ES-I3 (cell line): ENCODE measurements at regions not wholly inside any gene's neighbourhood (a gene's known extent, or its start where the extent isn't known, plus 50 kb on each side); places are given as distances from the start of the nearest gene placed in this dataset.

Source experiments
- H3K36me3 ChIP-seq: 2 replicates; pipeline ENCODE4 v1.6.1; 2013; ENCODE audit warnings: mild to moderate bottlenecking, low read length, control low read depth, moderate library complexity; ENCODE audit not compliant: insufficient read depth
- H3K4me1 ChIP-seq: 2 replicates; pipeline ENCODE4 v1.6.1; 2013; ENCODE audit warnings: mild to moderate bottlenecking, control low read depth, low read length; ENCODE audit not compliant: insufficient read depth
- H3K9ac ChIP-seq: 2 replicates; pipeline ENCODE4 v1.6.1; 2013; ENCODE audit warnings: low read depth, mild to moderate bottlenecking, low read length, moderate library complexity
- H3K9me3 ChIP-seq: 2 replicates; pipeline ENCODE4 v1.6.1; 2013; ENCODE audit warnings: mild to moderate bottlenecking, low read length, moderate library complexity; ENCODE audit not compliant: control insufficient read depth, insufficient read depth

DNA sequence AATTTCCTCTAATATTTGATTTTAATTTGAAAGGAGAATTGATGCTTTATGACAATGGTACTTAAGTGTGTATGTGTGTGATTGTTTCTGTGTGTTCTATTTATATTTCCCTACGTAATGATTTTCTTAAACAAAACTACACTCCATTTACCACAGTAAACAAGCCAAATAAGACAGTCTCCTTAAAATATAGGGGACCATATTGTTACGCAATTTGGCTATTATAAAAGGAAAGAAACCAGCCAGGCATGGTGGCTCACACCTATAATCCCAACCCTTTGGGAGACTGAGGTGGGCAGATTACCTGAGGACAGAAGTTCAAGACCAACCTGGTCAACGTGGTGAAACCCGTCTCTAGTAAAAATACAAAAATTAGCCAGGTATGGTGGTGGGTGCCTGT lies 1134.1 kb downstream of the CDH8 start:
- Histone ChIP-seq H3K9ac (no peak overlapping the region), H3K4me1 (peaks cover 6% of the 10 kb centered on the region), H3K36me3 (no peaks in the 10 kb centered on the region), H3K9me3 (no peaks in the 10 kb centered on the region)

GRCh38 chr16:60882816-60883215 lies 1153.4 kb downstream of the CDH8 start:
- Histone ChIP-seq H3K36me3 (no peaks in the 10 kb centered on the region), H3K4me1 (no peaks in the 10 kb centered on the region), H3K9me3 (no peaks in the 10 kb centered on the region), H3K9ac (no peak overlapping the region)

DNA sequence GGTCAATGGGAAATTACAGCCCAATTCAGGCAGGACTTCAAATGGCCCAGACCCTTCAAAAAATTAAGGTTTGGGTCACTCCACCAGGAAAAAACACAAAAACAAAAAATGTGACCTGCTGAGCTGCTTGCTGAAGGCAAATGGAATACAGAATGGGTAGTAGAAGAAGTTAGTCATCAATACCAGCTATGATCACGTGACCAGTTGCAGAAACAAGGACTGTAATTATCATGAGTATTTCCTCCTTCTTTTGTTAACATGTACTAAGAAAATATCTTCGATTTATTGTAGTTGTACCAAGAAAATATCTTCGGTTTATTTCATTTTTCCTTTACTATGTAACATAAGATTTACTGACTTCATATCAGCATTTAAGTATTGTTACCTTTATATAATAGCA lies 1183.6 kb downstream of the CDH8 start:
- Histone ChIP-seq H3K9ac (no peak overlapping the region), H3K36me3 (no peaks in the 10 kb centered on the region), H3K9me3 (no peaks in the 10 kb centered on the region), H3K4me1 (no peaks in the 10 kb centered on the region)

DNA sequence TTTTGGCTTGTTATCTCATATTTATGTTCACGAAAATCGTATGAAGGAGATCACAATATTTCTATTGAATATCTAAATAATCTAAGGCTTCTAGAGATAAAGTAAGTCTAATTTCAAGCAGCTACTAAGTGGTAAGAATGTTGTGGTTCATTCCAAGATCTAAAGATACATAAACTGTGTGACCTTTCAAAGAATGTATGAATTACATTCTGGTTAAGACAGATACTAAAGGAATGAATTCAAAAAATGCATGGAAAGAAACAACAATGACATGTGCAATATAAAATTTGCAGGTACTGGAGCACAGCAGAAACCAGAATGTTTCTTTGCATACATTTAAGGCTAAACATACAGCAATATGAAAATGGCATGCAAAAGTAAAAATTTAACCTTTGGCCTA lies 1214.6 kb downstream of the CDH8 start:
- no peaks in the 10 kb centered on the region for H3K4me1 ChIP-seq
- H3K36me3 ChIP-seq = no peaks in the 10 kb centered on the region
- H3K9ac ChIP-seq = no peak overlapping the region
- no peaks in the 10 kb centered on the region for H3K9me3 ChIP-seq

DNA sequence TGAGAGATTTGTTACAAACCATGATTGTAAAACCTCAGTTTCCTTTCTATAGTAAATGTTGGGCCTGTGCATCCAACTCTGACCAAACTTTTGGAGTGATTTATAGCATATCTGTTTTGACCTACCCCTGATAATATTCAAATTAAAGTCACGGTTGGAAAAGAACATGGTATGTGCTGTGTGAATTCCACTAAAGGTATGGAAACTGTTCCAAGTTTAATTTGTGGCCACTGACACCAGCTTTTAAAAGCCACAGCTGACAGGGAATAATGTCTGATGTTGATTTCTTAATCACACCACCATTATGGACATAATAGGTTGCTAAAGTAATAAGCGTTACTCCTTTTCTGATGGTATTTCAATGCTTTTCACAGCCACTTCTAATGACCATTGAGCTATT lies 1215.9 kb downstream of the CDH8 start:
- Histone ChIP-seq H3K36me3 (no peaks in the 10 kb centered on the region), H3K9ac (no peak overlapping the region), H3K4me1 (no peaks in the 10 kb centered on the region), H3K9me3 (no peaks in the 10 kb centered on the region)

DNA sequence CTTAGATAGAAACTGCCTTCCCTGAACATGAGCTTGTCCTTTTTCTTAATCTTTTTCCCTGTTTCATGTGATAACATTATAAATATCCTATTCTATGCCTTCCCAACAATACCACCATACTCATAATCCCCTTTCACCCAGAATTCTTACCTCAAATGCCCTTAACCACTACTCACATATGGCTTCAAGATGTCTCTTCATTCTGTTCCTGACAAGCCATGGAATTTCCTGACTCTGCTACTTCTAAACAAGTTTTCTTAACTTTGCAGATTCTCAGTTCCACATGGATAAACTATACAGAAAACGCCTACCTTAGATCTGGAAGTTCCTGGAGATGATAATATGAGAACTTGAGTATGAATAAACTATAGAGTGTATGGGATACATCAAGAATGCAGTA lies 1217.8 kb downstream of the CDH8 start:
- Histone ChIP-seq H3K9ac (no peak overlapping the region), H3K9me3 (no peaks in the 10 kb centered on the region), H3K4me1 (no peaks in the 10 kb centered on the region), H3K36me3 (no peaks in the 10 kb centered on the region)

DNA sequence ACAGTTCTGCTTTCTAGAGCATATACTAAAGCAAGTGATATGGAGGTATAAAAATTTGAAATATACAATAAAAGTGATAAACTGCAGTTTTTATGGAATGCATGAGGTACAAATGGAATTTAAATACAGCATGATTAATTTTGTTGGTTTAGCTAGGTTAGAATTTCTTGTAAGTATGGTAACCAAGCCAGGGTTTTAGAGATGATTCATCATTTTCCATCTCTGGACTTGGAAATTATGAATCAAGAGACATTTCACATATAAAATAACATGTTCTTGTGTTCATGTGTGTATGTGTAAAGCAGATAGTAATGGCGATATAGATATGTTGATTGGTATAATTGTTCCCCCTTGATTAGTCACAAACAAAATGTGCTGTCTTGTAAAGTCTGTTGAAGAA lies 1219.8 kb downstream of the CDH8 start:
- Histone ChIP-seq H3K4me1 (no peaks in the 10 kb centered on the region), H3K36me3 (no peaks in the 10 kb centered on the region), H3K9ac (no peak overlapping the region), H3K9me3 (no peaks in the 10 kb centered on the region)

DNA sequence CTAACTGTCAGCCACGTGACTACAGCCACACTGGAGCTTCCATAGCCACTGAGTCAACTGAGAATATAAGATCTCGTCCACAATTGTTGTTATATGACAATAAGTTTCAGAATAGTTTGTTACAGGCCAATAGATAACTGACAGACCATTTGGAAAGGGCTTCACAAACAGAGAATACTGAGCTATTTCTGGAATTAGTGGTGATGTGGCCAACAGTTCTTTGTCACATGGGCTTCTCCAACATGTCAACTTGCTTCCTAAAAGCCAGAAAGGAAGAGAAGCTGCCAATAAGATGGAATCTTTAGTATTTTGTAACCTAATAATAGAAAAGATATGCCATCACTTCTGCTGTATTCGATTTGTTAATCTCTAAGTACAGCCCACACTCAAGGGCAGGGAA lies 1220.4 kb downstream of the CDH8 start:
- no peaks in the 10 kb centered on the region for H3K4me1 ChIP-seq
- no peaks in the 10 kb centered on the region for H3K9me3 ChIP-seq
- no peaks in the 10 kb centered on the region for H3K36me3 ChIP-seq
- no peak overlapping the region for H3K9ac ChIP-seq

GRCh38 chr16:60815033-60815432 lies 1221.2 kb downstream of the CDH8 start:
- no peak overlapping the region for H3K9ac ChIP-seq
- no peaks in the 10 kb centered on the region for H3K36me3 ChIP-seq
- H3K9me3 ChIP-seq = no peaks in the 10 kb centered on the region
- no peaks in the 10 kb centered on the region for H3K4me1 ChIP-seq

- no peaks in the 10 kb centered on the region for H3K4me1 ChIP-seq
- no peaks in the 10 kb centered on the region for H3K36me3 ChIP-seq
- no peak overlapping the region for H3K9ac ChIP-seq
- H3K9me3 ChIP-seq = no peaks in the 10 kb centered on the region
Observed at GRCh38 chr16:60811657-60812056, 1224.6 kb downstream of the CDH8 start.

- no peaks in the 10 kb centered on the region for H3K9me3 ChIP-seq
- no peaks in the 10 kb centered on the region for H3K36me3 ChIP-seq
- no peaks in the 10 kb centered on the region for H3K4me1 ChIP-seq
- H3K9ac ChIP-seq = no peak overlapping the region
Observed at GRCh38 chr16:60811051-60811608, 1225.1 kb downstream of the CDH8 start.

DNA sequence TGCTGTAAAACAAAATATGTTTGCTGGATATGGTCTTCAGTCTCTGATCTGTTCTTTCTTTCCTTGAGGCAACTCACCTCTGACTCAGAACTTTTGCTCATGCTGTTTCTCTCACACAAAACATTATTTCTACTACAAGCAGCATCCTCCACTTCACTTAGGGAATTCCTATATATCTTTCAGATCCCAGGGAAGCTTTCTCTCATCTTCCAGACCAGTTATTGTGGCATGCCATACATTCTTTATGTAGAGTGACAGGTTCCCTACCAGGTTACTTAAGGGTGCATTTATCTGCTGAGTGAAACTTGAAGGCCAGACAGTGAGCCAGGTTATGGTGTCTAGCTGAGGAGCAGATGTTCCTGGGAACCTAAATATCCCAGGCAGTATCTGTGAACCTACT lies 1226.0 kb downstream of the CDH8 start:
- no peaks in the 10 kb centered on the region for H3K36me3 ChIP-seq
- no peak overlapping the region for H3K9ac ChIP-seq
- H3K9me3 ChIP-seq = no peaks in the 10 kb centered on the region; the same call in 1 of the 2 replicates
- H3K4me1 ChIP-seq = no peaks in the 10 kb centered on the region

- Histone ChIP-seq H3K36me3 (no peaks in the 10 kb centered on the region), H3K4me1 (no peaks in the 10 kb centered on the region; the same call in 1 of the 2 replicates), H3K9me3 (no peaks in the 10 kb centered on the region), H3K9ac (no peak overlapping the region)
Observed at GRCh38 chr16:60792437-60792836, 1243.8 kb downstream of the CDH8 start.

DNA sequence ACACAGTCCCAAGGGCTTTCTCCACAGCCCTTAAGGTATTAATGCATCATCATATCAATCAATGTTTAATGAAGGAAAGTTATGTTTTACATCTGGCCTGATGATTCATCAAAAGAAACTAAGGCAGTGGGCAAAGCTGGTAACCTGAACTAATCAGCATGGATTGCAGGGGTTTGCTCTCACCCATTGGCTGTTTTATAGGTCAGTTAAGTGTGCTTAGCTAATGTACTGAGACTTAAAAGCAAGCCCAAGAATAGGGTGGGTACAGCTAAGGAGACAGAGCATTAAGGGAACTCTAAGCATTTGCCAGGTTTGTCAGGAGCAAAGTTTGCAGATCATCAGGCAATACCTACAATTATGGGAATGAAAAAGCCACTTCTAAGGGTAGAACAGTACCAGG lies 1247.6 kb downstream of the CDH8 start:
- no peaks in the 10 kb centered on the region for H3K9me3 ChIP-seq
- H3K9ac ChIP-seq = no peak overlapping the region
- no peaks in the 10 kb centered on the region for H3K4me1 ChIP-seq
- no peaks in the 10 kb centered on the region for H3K36me3 ChIP-seq

DNA sequence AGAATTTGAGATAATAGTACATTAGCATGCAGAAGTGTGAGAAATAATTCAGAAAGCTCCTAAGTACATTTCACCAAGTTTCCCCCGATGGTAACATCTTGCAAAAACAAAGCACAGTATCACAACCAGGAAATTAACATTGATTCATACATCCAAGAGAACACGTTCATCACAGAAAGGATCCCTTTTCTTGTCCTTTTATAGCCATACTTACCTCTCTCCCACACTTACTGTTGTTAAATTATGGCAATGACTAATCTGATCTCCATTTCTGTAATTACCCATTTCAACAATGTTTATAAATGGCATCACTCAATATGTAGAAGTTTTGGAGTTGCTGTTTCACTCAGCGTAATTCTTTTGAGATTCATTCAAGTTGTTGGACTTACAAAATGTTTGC lies 1260.0 kb downstream of the CDH8 start:
- H3K36me3 ChIP-seq = no peaks in the 10 kb centered on the region
- no peak overlapping the region for H3K9ac ChIP-seq
- no peaks in the 10 kb centered on the region; the same call in 1 of the 2 replicates for H3K9me3 ChIP-seq
- H3K4me1 ChIP-seq = no peaks in the 10 kb centered on the region

GRCh38 chr16:60771138-60771537 lies 1265.1 kb downstream of the CDH8 start:
- Histone ChIP-seq H3K9me3 (peaks cover 4% of the 10 kb centered on the region; the same call in 1 of the 2 replicates), H3K9ac (no peak overlapping the region), H3K4me1 (no peaks in the 10 kb centered on the region), H3K36me3 (no peaks in the 10 kb centered on the region)
